HG03280 (cell line): ENCODE measurements at regions not wholly inside any gene's neighbourhood (a gene's known extent, or its start where the extent isn't known, plus 50 kb on each side); places are given as distances from the start of the nearest gene placed in this dataset.

Source experiments
- ATAC-seq: cut with Tn5 transposase; IDR thresholded peaks from one replicate; pipeline ENCODE4 v1.9.1; 2021; ENCODE audit warnings: mild to moderate bottlenecking, moderate library complexity; ENCODE audit not compliant: unreplicated experiment

GRCh38 chr13:107585469-107586180, 629.7 kb downstream of the LIG4 start:
- no peak for ATAC-seq

- no peak for ATAC-seq
Observed at GRCh38 chr13:107582171-107582570, 633.2 kb downstream of the LIG4 start.

GRCh38 chr13:107580741-107581412, 634.5 kb downstream of the LIG4 start:
- ATAC-seq, result no peak

- no peak for ATAC-seq
Observed at GRCh38 chr13:107576430-107576829, 638.9 kb downstream of the LIG4 start.

DNA sequence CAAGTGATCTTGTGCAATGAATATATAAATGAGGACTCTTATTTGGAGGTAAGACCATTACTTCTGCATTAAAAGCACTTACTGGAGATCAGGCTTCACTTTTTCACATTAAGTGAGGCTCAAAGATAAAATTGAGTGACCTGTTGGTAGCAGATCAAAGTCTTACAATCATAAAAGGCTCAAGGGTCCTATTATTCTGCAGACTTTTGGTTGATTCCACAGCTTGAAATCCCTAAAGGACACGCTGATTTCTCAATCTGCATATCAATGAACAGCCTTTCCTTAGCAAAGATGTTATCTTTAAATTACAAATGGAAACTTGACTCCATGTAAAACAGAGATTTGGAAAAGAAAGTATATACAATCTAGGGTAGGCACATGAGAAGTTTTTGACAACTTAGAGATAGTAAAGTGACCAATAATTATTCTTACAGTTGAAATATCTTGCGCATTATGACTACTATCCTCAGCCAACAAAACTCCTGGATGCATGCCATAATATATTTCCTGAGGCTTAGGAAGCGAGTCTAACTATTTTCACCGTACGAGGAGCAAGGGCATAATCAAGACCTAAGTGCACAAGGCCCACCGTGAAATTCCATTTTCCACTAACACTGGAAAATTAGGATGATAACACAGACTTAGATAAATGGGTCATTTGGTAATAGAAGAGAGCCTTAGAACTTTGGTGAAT, 640.7 kb downstream of the LIG4 start:
- ATAC-seq, result no peak

DNA sequence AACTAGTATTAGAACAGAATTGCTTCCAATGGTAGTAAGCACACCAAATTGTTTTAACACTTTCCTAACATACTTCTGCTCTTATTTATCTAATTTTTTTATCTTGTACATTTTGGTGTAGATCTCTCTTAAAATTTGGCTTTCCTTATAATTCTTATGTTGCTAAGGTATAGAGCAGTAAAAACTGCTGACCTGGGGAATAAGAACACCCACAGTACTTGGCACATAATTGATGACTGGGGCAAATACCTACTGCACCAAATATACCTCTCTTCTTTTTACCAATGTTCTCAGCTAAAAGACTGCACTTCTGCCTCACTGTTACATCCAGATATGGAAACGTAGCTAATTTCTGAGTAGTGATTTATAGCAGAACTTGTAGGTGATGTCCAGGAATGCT, 642.2 kb downstream of the LIG4 start:
- ATAC-seq, result no peak

DNA sequence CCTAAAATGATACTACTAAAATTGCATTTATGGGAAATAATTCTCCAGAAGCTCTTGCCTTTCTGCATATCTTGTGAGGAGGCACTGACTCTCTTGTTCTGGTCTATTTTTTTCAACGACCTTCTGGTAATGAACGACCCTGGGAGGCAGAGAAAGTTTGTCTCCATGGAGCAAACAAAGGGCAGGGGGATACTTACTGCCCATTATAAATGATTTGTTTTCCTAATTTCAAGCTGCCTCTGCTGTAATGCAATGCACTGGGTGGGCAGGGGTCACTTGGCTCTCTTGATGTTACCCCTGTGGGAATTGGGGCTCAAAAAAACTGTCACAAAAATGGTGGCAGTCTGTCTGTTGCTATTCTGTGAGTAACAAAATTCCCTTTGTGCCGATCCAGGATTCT, 643.2 kb downstream of the LIG4 start:
- no peak for ATAC-seq

- no peak for ATAC-seq
Observed at GRCh38 chr13:107568181-107568580, 647.2 kb downstream of the LIG4 start.

GRCh38 chr13:107563099-107563925, 652.0 kb downstream of the LIG4 start:
- no peak for ATAC-seq

GRCh38 chr13:107562203-107562602, 653.1 kb downstream of the LIG4 start:
- no peak for ATAC-seq

DNA sequence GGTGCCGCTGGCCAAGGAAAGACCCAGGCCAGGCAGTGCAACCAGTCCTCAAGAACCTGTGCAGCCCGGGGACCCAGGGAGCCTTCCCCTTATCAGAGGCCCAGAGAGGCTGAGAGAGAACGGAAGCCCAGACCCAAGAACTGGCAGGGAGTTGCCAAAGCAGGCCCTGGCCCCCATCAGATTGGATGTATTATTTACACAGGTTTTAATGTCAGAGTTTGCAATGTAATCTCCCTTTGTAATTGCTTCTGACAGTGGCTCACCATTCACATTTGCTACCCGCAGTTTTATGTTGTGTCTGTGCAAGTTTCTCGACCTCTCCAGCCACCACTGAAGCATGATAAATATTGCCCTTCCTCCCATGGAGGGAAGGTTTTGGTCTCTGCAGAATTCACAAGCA, 660.9 kb downstream of the LIG4 start:
- no peak for ATAC-seq

DNA sequence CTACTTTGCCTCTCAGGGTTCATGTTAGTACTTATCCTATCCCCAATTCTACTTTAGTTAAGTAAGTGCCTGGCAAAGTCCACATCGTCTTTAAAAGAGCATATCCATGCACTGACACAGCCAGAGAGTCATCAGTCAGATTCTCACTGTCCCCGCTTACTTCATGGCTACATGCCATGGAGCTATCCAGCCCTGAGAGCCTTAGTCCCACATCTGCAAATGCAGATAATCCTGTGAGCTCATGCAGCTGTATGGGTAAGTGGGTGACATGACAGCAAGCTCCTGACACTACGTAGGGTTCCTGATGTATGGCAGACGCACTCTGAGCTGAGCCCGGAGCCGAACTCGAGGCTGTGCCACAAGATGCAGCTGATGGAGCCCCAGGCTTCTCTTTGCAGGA, 661.5 kb downstream of the LIG4 start:
- no peak for ATAC-seq

DNA sequence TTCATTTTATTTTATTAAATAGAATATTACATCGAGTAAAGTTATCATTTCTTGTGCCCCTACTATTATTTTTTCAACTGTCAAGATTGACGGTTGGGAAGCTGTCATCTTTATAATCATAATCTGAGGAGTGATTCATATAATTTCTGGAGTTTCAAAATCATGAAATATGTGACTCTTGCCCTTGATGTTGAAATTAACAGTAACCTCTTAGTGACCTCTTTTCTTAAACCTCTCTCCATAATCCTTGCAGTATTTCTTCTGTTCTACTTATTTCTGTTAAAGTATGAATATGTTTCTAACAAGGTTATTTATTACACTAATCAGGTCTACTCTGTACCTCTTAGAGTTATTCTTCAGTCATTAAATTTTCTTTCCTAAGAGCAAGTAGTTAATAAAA, 663.8 kb downstream of the LIG4 start:
- no peak for ATAC-seq

GRCh38 chr13:107548338-107548737, 667.0 kb downstream of the LIG4 start:
- ATAC-seq, result no peak

GRCh38 chr13:107545946-107546502, 669.3 kb downstream of the LIG4 start:
- ATAC-seq, result no peak

GRCh38 chr13:107534548-107534947, 680.8 kb downstream of the LIG4 start:
- no peak for ATAC-seq

- no peak for ATAC-seq
Observed at GRCh38 chr13:107531816-107532215, 683.5 kb downstream of the LIG4 start.

- ATAC-seq, result no peak
Observed at GRCh38 chr13:107531180-107531579, 684.2 kb downstream of the LIG4 start.

GRCh38 chr13:107529035-107529434, 686.3 kb downstream of the LIG4 start:
- no peak for ATAC-seq

DNA sequence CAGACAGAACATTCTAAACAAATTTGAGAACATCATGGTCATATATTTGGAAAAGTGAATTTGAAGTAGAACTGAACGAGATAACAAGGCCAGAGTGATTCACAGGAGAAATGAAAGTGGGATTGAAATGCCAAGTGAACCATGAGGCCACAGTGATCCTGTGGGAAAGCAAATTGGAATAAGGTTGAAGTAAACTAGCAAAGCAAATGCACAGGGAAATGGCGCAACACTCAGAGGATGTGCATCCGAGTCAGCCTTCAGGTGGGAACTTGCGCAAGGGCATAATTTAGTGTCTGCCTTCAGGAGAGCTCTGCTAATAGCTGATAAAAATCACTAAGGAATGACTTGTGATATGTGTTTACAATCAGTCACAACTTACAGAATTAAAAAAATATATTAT, 696.6 kb downstream of the LIG4 start:
- ATAC-seq, result no peak

DNA sequence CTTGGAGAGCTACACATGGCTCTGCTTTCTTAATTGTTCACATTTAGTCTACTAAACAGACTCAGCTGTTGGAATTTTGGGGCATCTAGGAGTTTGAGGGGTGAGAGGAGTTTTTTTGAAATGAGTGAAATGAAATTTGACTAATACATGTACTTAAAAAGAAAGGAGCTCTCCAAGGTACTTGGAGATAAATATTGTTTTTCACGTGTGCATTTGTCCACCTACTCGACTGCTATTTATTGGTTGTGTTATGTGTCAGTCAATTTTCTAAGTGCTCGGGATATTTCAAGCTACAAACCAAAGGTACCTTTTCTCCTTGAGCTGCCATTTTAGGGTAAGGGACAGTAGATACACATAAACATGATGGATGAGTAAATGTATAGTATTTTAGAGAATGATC, 697.0 kb downstream of the LIG4 start:
- ATAC-seq, result no peak
